Brain pericyte (primary cell): ENCODE measurements at regions not wholly inside any gene's neighbourhood (a gene's known extent, or its start where the extent isn't known, plus 50 kb on each side); places are given as distances from the start of the nearest gene placed in this dataset.
A peak's percentile ranks its signal among the peaks of the same experiment; 100 is the strongest.

Source experiments
- DNase-seq: peaks from one replicate; pipeline ENCODE4 v3.0.0-alpha.2; 2012; ENCODE audit warnings: low read depth, low spot score

- DNase-seq, result no peak
Measured at GRCh38 chr6:27052731-27053082, 194.8 kb upstream of the PRSS16 start.

- DNase-seq, result no peak
Measured at GRCh38 chr6:27053738-27054137, 193.8 kb upstream of the PRSS16 start.

- no peak for DNase-seq
Measured at GRCh38 chr6:27056615-27057014, 190.9 kb upstream of the PRSS16 start.

GRCh38 chr6:27059621-27060425 lies 187.7 kb upstream of the PRSS16 start:
- DNase-seq, result no peak

- DNase-seq, result no peak
Measured at GRCh38 chr6:27061235-27061993, 186.1 kb upstream of the PRSS16 start.

- no peak for DNase-seq
Measured at GRCh38 chr6:27062755-27063154, 184.7 kb upstream of the PRSS16 start.

GRCh38 chr6:27065183-27065582 lies 182.3 kb upstream of the PRSS16 start:
- no peak for DNase-seq

- no peak for DNase-seq
Measured at GRCh38 chr6:27066381-27066780, 181.1 kb upstream of the PRSS16 start.

- DNase-seq, result no peak
Measured at GRCh38 chr6:27066802-27067201, 180.7 kb upstream of the PRSS16 start.

- no peak for DNase-seq
Measured at GRCh38 chr6:27073441-27073840, 174.1 kb upstream of the PRSS16 start.

- no peak for DNase-seq
Measured at GRCh38 chr6:27076116-27076515, 171.4 kb upstream of the PRSS16 start.

GRCh38 chr6:27078734-27079357 lies 168.7 kb upstream of the PRSS16 start:
- DNase-seq, result peak; percentile 25

- DNase-seq, result no peak
Measured at GRCh38 chr6:27081188-27081587, 166.3 kb upstream of the PRSS16 start.

GRCh38 chr6:27081931-27082330 lies 165.6 kb upstream of the PRSS16 start:
- DNase-seq, result no peak

GRCh38 chr6:27088068-27088467 lies 159.4 kb upstream of the PRSS16 start:
- no peak for DNase-seq

- DNase-seq, result no peak
Measured at GRCh38 chr6:27091661-27092315, 155.7 kb upstream of the PRSS16 start.

GRCh38 chr6:27092316-27092692 lies 155.2 kb upstream of the PRSS16 start:
- no peak for DNase-seq

- DNase-seq, result no peak
Measured at GRCh38 chr6:27095914-27096313, 151.6 kb upstream of the PRSS16 start.

GRCh38 chr6:27096834-27097511 lies 150.5 kb upstream of the PRSS16 start:
- DNase-seq, result no peak

GRCh38 chr6:27098956-27099355 lies 148.5 kb upstream of the PRSS16 start:
- DNase-seq, result no peak

GRCh38 chr6:27100921-27101320 lies 146.6 kb upstream of the PRSS16 start:
- DNase-seq, result no peak

GRCh38 chr6:27101824-27102223 lies 145.7 kb upstream of the PRSS16 start:
- no peak for DNase-seq
